ENCODE measurements at regions not wholly inside any gene's neighbourhood (a gene's known extent, or its start where the extent isn't known, plus 50 kb on each side); places are given as distances from the start of the nearest gene placed in this dataset.

- Mint-ChIP-seq H3K9me3 (peaks cover 10% of the 10 kb centered on the region), H3K27me3 (ENCODE audit: low read depth) (no peaks in the 10 kb centered on the region), H3K27ac (no peak overlapping the region), H3K4me1 (peaks cover 15% of the 10 kb centered on the region), H3K36me3 (peaks cover 12% of the 10 kb centered on the region), H3K4me3 (no peak overlapping the region)
- ATAC-seq (no peak), DNase-seq (ENCODE audit: low spot score) (no peak)
- TF ChIP-seq ZMAT4 (CRISPR knock-in tag; IDR thresholded peaks at IDR 0.05), result no peak
- TF ChIP-seq ZNF671 (CRISPR knock-in tag; IDR thresholded peaks at IDR 0.05), result no peak
- TF ChIP-seq ATF1 (CRISPR knock-in tag; IDR thresholded peaks at IDR 0.05), result no peak
- no peak for TF ChIP-seq RORB (CRISPR knock-in tag; IDR thresholded peaks at IDR 0.05)
- no peak for TF ChIP-seq ZNF423 (CRISPR knock-in tag; IDR thresholded peaks at IDR 0.05)
- TF ChIP-seq OVOL2 (CRISPR knock-in tag; IDR thresholded peaks at IDR 0.05; ENCODE audit: borderline replicate concordance), result no peak
- no peak for TF ChIP-seq JUN (CRISPR knock-in tag; IDR thresholded peaks at IDR 0.05)
- TF ChIP-seq ZNF263 (CRISPR knock-in tag; IDR thresholded peaks at IDR 0.05; ENCODE audit: low read depth), result no peak
- TF ChIP-seq TCF7 (CRISPR knock-in tag; IDR thresholded peaks at IDR 0.05; ENCODE audit: low read depth), result no peak
- TF ChIP-seq ZNF317 (CRISPR knock-in tag; IDR thresholded peaks at IDR 0.05; ENCODE audit: borderline replicate concordance, low read depth), result no peak
- TF ChIP-seq SOX15 (CRISPR knock-in tag; IDR thresholded peaks at IDR 0.05), result no peak
- no peak for TF ChIP-seq FOXK1 (CRISPR knock-in tag; IDR thresholded peaks at IDR 0.05)
- TF ChIP-seq ESRRA (CRISPR knock-in tag; IDR thresholded peaks at IDR 0.05; ENCODE audit: borderline replicate concordance), result no peak
- ChIA-PET POLR2A (no interaction called here), CTCF (no interaction called here)
Observed at GRCh38 chr2:36262581-36262980, 93.0 kb upstream of the CRIM1 start.

GRCh38 chr2:36255863-36256262, 99.7 kb upstream of the CRIM1 start:
- H3K27me3 Mint-ChIP-seq (ENCODE audit: low read depth), result no peaks in the 10 kb centered on the region
- ATAC-seq (no peak), DNase-seq (ENCODE audit: low spot score) (no peak)
- no peak overlapping the region for H3K27ac Mint-ChIP-seq
- H3K4me3 Mint-ChIP-seq, result no peak overlapping the region
- peaks cover 8% of the 10 kb centered on the region for H3K4me1 Mint-ChIP-seq
- no peaks in the 10 kb centered on the region for H3K36me3 Mint-ChIP-seq
- ChIA-PET CTCF (no interaction called here), POLR2A (no interaction called here)
- H3K9me3 Mint-ChIP-seq, result no peaks in the 10 kb centered on the region
- TF ChIP-seq ZNF281 (CRISPR knock-in tag; IDR thresholded peaks at IDR 0.05) (no peak), ARID4B (CRISPR knock-in tag; IDR thresholded peaks at IDR 0.05; ENCODE audit: borderline replicate concordance) (no peak), STAT6 (CRISPR knock-in tag; conservative IDR thresholded peaks at IDR 0.05; ENCODE audit: low read depth) (no peak), AR (CRISPR knock-in tag; IDR thresholded peaks at IDR 0.05) (no peak), ZNF219 (CRISPR knock-in tag; IDR thresholded peaks at IDR 0.05; ENCODE audit: borderline replicate concordance) (no peak), GTF2I (CRISPR knock-in tag; conservative IDR thresholded peaks at IDR 0.05) (no peak), KAT7 (CRISPR knock-in tag; IDR thresholded peaks at IDR 0.05; ENCODE audit: borderline replicate concordance) (no peak)

All from WTC11 (cell line).